ENCODE measurements at regions not wholly inside any gene's neighbourhood (a gene's known extent, or its start where the extent isn't known, plus 50 kb on each side); places are given as distances from the start of the nearest gene placed in this dataset.

- Histone ChIP-seq H3K9me3 (no peaks in the 10 kb centered on the region), H3K27ac (no peak overlapping the region), H3K4me3 (no peak overlapping the region), H3K36me3 (no peaks in the 10 kb centered on the region), H3K4me1 (no peaks in the 10 kb centered on the region), H3K27me3 (peaks cover 0 to 3% (median 0%) of the 10 kb centered on the region in 3 donors)
- intact Hi-C loops (cut with DNase I; ENCODE audit: low total_unique reads) (no loop called here), in situ Hi-C loops (cut with MboI; ENCODE audit: low sequenced_read_pairs in 4 of 4) (loop anchor here in 1 of 4 donors (25.0 kb wide), 1 partner anchor 679 kb away; no protein-coding TSS in a partner anchor)
- no peak for ATAC-seq
- no peak for TF ChIP-seq POLR2A (IDR thresholded peaks at IDR 0.05)
- no peak for TF ChIP-seq CTCF (IDR thresholded peaks at IDR 0.05 in 4 of 5, conservative IDR thresholded peaks at IDR 0.05 in 1 of 5)
- DNase-seq, result no peak
Measured at GRCh38 chr14:62141139-62141538, 378.9 kb downstream of the SNAPC1 start.

GRCh38 chr14:62143245-62143644, 381.0 kb downstream of the SNAPC1 start:
- DNase-seq, result no peak
- Histone ChIP-seq H3K36me3 (no peaks in the 10 kb centered on the region), H3K27me3 (peaks cover 0 to 3% (median 0%) of the 10 kb centered on the region in 3 donors), H3K9me3 (no peaks in the 10 kb centered on the region), H3K4me3 (no peak overlapping the region), H3K4me1 (no peaks in the 10 kb centered on the region), H3K27ac (no peak overlapping the region)
- ATAC-seq, result no peak
- intact Hi-C loops (cut with DNase I; ENCODE audit: low total_unique reads) (no loop called here), in situ Hi-C loops (cut with MboI; ENCODE audit: low sequenced_read_pairs in 4 of 4) (loop anchor here in 1 of 4 donors (25.0 kb wide), 1 partner anchor 681 kb away; no protein-coding TSS in a partner anchor)
- TF ChIP-seq POLR2A (IDR thresholded peaks at IDR 0.05), result no peak
- no peak for TF ChIP-seq CTCF (IDR thresholded peaks at IDR 0.05 in 4 of 5, conservative IDR thresholded peaks at IDR 0.05 in 1 of 5)

- Histone ChIP-seq H3K27ac (no peak overlapping the region), H3K9me3 (no peaks in the 10 kb centered on the region), H3K27me3 (peaks cover 0 to 3% (median 0%) of the 10 kb centered on the region in 3 donors), H3K36me3 (no peaks in the 10 kb centered on the region), H3K4me1 (no peaks in the 10 kb centered on the region), H3K4me3 (no peak overlapping the region)
- in situ Hi-C loops (cut with MboI; ENCODE audit: low sequenced_read_pairs in 4 of 4) (loop anchor here in 1 of 4 donors (25.0 kb wide), 1 partner anchor 683 kb away; no protein-coding TSS in a partner anchor), intact Hi-C loops (cut with DNase I; ENCODE audit: low total_unique reads) (no loop called here)
- TF ChIP-seq CTCF (IDR thresholded peaks at IDR 0.05 in 4 of 5, conservative IDR thresholded peaks at IDR 0.05 in 1 of 5), result no peak
- no peak for TF ChIP-seq POLR2A (IDR thresholded peaks at IDR 0.05)
- ATAC-seq, result no peak
- no peak for DNase-seq
Measured at GRCh38 chr14:62144863-62145262, 382.6 kb downstream of the SNAPC1 start.

GRCh38 chr14:62146030-62146429, 383.8 kb downstream of the SNAPC1 start:
- intact Hi-C loops (cut with DNase I; ENCODE audit: low total_unique reads), result no loop called here

More at GRCh38 chr14:62146030-62146429, 383.8 kb downstream of the SNAPC1 start:
- no peak overlapping the region for H3K4me3 ChIP-seq
- peaks cover 0 to 3% (median 0%) of the 10 kb centered on the region in 3 donors for H3K27me3 ChIP-seq
- H3K9me3 ChIP-seq, result no peaks in the 10 kb centered on the region
- no peaks in the 10 kb centered on the region for H3K36me3 ChIP-seq
- DNase-seq, result no peak
- no peak for ATAC-seq
- no peak overlapping the region for H3K27ac ChIP-seq
- no peaks in the 10 kb centered on the region for H3K4me1 ChIP-seq
- in situ Hi-C loops (cut with MboI; ENCODE audit: low sequenced_read_pairs in 4 of 4), result loop anchor here in 1 of 4 donors (25.0 kb wide), 1 partner anchor 684 kb away; no protein-coding TSS in a partner anchor
- TF ChIP-seq CTCF (IDR thresholded peaks at IDR 0.05 in 4 of 5, conservative IDR thresholded peaks at IDR 0.05 in 1 of 5) (no peak), POLR2A (IDR thresholded peaks at IDR 0.05) (no peak)
